GM03348 (cell line): ENCODE measurements at regions not wholly inside any gene's neighbourhood (a gene's known extent, or its start where the extent isn't known, plus 50 kb on each side); places are given as distances from the start of the nearest gene placed in this dataset.
A peak's percentile ranks its signal among the peaks of the same experiment; 100 is the strongest.
"Not testable (repeated sequence)": the region's sequence is repeated elsewhere in the genome, so short reads cannot be mapped to it uniquely, and the experiment has no call there.

Experiments used
- DNase-seq: peaks from one replicate; pipeline ENCODE4 v3.0.0; 2012; ENCODE audit warnings: low spot score

GRCh38 chr11:71097506-71098240 lies 154.7 kb downstream of the SHANK2 start:
- DNase-seq: no peak

- no peak for DNase-seq
These were observed 155.5 kb downstream of the SHANK2 start for GRCh38 chr11:71096751-71097388.

- no peak for DNase-seq
These were observed 157.0 kb downstream of the SHANK2 start for GRCh38 chr11:71095294-71095850.

- no peak for DNase-seq
These were observed 157.9 kb downstream of the SHANK2 start for GRCh38 chr11:71094296-71095077.

- no peak for DNase-seq
These were observed 158.6 kb downstream of the SHANK2 start for GRCh38 chr11:71093783-71094182.

GRCh38 chr11:71091506-71092265 lies 160.7 kb downstream of the SHANK2 start:
- DNase-seq: no peak

- DNase-seq: no peak
These were observed 162.8 kb downstream of the SHANK2 start for GRCh38 chr11:71089571-71089970.

- DNase-seq: not testable (repeated sequence)
These were observed 163.8 kb downstream of the SHANK2 start for GRCh38 chr11:71088314-71089215.

- DNase-seq: peak; percentile 36
These were observed 165.6 kb downstream of the SHANK2 start for GRCh38 chr11:71086687-71087258.

GRCh38 chr11:71084306-71085012 lies 167.9 kb downstream of the SHANK2 start:
- no peak for DNase-seq

- DNase-seq: no peak
These were observed 169.3 kb downstream of the SHANK2 start for GRCh38 chr11:71083105-71083504.

- DNase-seq: no peak
These were observed 169.9 kb downstream of the SHANK2 start for GRCh38 chr11:71082454-71082853.

GRCh38 chr11:71081704-71082230 lies 170.6 kb downstream of the SHANK2 start:
- no peak for DNase-seq

- DNase-seq: peak; percentile 77
These were observed 171.9 kb downstream of the SHANK2 start for GRCh38 chr11:71080239-71081097.

GRCh38 chr11:71079795-71080194 lies 172.6 kb downstream of the SHANK2 start:
- no peak for DNase-seq

- DNase-seq: no peak
These were observed 173.9 kb downstream of the SHANK2 start for GRCh38 chr11:71078482-71078881.

- no peak for DNase-seq
These were observed 175.7 kb downstream of the SHANK2 start for GRCh38 chr11:71076525-71077304.
